SK-N-SH (cell line): ENCODE measurements at regions not wholly inside any gene's neighbourhood (a gene's known extent, or its start where the extent isn't known, plus 50 kb on each side); places are given as distances from the start of the nearest gene placed in this dataset.

Experiments used
- CTCF ChIA-PET: fragments of 300-600, 350-600 bp; formaldehyde crosslinking; extraction: SDS; loops from one replicate; lab custom pipeline; 2021; lab: Yijun Ruan, JAX
- POLR2A ChIA-PET: fragments of 350-600 bp; sonication (Branson Sonifier 250); formaldehyde crosslinking; extraction: SDS; loops from one replicate; lab custom pipeline; 2020; ENCODE audit warnings: antibody characterized with exemption, inconsistent platforms; lab: Yijun Ruan, JAX
- DNase-seq: peaks from one replicate; pipeline ENCODE4 v3.0.0; 2012
- H2AFZ ChIP-seq: fragments of 200-600 bp; sonication (generic); 2 replicates; pipeline ENCODE4 v1.8.1; 2016; ENCODE audit warnings: antibody characterized with exemption, mild to moderate bottlenecking, low read depth
- H3F3A ChIP-seq: fragments of 200-600 bp; sonication (generic); replicated peaks from 2 replicates; pipeline ENCODE3; 2016; ENCODE audit warnings: antibody characterized with exemption, mild to moderate bottlenecking; ENCODE audit not compliant: insufficient read depth
- H3K27ac ChIP-seq, 2 experiments: fragments of 200-500 bp in 1 of 2; fragments of 200-600 bp in 1 of 2; sonication (Bioruptor generic) in 1 of 2; sonication (generic), shearing (Covaris generic) in 1 of 2; 2 replicates each; pipeline versions ENCODE4 v1.5.1 to v1.6.1; 2014 to 2016; ENCODE audit warnings: low read depth in 2 of 2, inconsistent platforms in 1 of 2, low read length in 1 of 2, mild to moderate bottlenecking in 1 of 2, mixed read lengths in 1 of 2
- H3K27me3 ChIP-seq: fragments of 200-600 bp; sonication (generic), shearing (Covaris generic); 2 replicates; pipeline ENCODE4 v1.6.1; 2016; ENCODE audit warnings: mixed run types; ENCODE audit not compliant: insufficient read depth
- H3K36me3 ChIP-seq, 2 experiments: fragments of 200-500 bp in 1 of 2; fragments of 200-600 bp in 1 of 2; sonication (Bioruptor generic) in 1 of 2; sonication (generic) in 1 of 2; replicated peaks in 1 of 2; 2 replicates each; pipeline versions ENCODE3 to v1.5.1; 2014 to 2016; ENCODE audit warnings: low read length in 1 of 2, mild to moderate bottlenecking in 1 of 2; ENCODE audit not compliant: insufficient read depth in 2 of 2, control insufficient read depth in 1 of 2
- H3K4me1 ChIP-seq, 2 experiments: fragments of 200-500 bp in 1 of 2; fragments of 200-600 bp in 1 of 2; sonication (Bioruptor generic) in 1 of 2; sonication (generic), shearing (Covaris generic) in 1 of 2; 2 replicates each; pipeline versions ENCODE4 v1.5.1 to v1.6.1; 2014 to 2016; ENCODE audit warnings: low read depth in 1 of 2, low read length in 1 of 2, mixed run types in 1 of 2; ENCODE audit not compliant: insufficient read depth in 2 of 2, control insufficient read depth in 1 of 2
- H3K4me2 ChIP-seq: fragments of 200-600 bp; sonication (generic), shearing (Covaris generic); 2 replicates; pipeline ENCODE4 v1.6.1; 2017; ENCODE audit warnings: mixed run types
- H3K4me3 ChIP-seq, 2 experiments: fragments of 200-500 bp in 1 of 2; fragments of 200-600 bp in 1 of 2; sonication (Bioruptor generic) in 1 of 2; sonication (generic), shearing (Covaris generic) in 1 of 2; 2 replicates each; pipeline versions ENCODE4 v1.5.1 to v1.8.1; 2014 to 2016; ENCODE audit warnings: low read depth in 2 of 2, inconsistent platforms in 1 of 2, low read length in 1 of 2, mild to moderate bottlenecking in 1 of 2, mixed read lengths in 1 of 2, moderate library complexity in 1 of 2
- H3K79me2 ChIP-seq: fragments of 200-600 bp; sonication (generic); 2 replicates; pipeline ENCODE4 v1.8.1; 2017; ENCODE audit warnings: mild to moderate bottlenecking; ENCODE audit not compliant: insufficient read depth
- H3K9ac ChIP-seq: fragments of 200-600 bp; sonication (generic); 2 replicates; pipeline ENCODE4 v1.6.1; 2017; ENCODE audit warnings: mixed run types
- H3K9me2 ChIP-seq: fragments of 200-600 bp; sonication (generic); 2 replicates; pipeline ENCODE4 v1.6.1; 2017; ENCODE audit warnings: mixed run types
- H3K9me3 ChIP-seq: fragments of 200-600 bp; sonication (generic); 2 replicates; pipeline ENCODE4 v1.6.1; 2017; ENCODE audit warnings: mixed run types, mild to moderate bottlenecking, moderate library complexity
- H4K20me1 ChIP-seq: fragments of 200-600 bp; sonication (generic); 2 replicates; pipeline ENCODE4 v1.6.1; 2017; ENCODE audit warnings: mild to moderate bottlenecking, mixed run types; ENCODE audit not compliant: insufficient read depth
- ELF1 ChIP-seq: IDR thresholded peaks from 2 replicates; pipeline ENCODE4 v1.4.0; 2012
- EP300 ChIP-seq, 2 experiments: IDR thresholded peaks; 2 replicates each; pipeline versions ENCODE4 v1.4.0 to v1.6.1; 2012; ENCODE audit warnings: borderline replicate concordance in 1 of 2, low read depth in 1 of 2, low read length in 1 of 2
- FOSL2 ChIP-seq: IDR thresholded peaks from 2 replicates; pipeline ENCODE4 v1.4.0; 2012; ENCODE audit warnings: low read depth, mild to moderate bottlenecking, moderate library complexity, borderline replicate concordance
- FOXM1 ChIP-seq: IDR thresholded peaks from 2 replicates; pipeline ENCODE4 v1.4.0; 2012; ENCODE audit warnings: low read depth, mild to moderate bottlenecking
- GABPA ChIP-seq: IDR thresholded peaks from 2 replicates; pipeline ENCODE4 v1.4.0; 2012; ENCODE audit warnings: low read depth, mild to moderate bottlenecking
- GATA2 ChIP-seq: sonication (generic); formaldehyde crosslinking; IDR thresholded peaks from 2 replicates; pipeline ENCODE4 v1.5.0; 2020; ENCODE audit warnings: mild to moderate bottlenecking, missing genetic modification reagents
- JUND ChIP-seq: IDR thresholded peaks from 2 replicates; pipeline ENCODE4 v1.4.0; 2012
- NFIC ChIP-seq: IDR thresholded peaks from 2 replicates; pipeline ENCODE4 v1.4.0; 2012; ENCODE audit warnings: borderline replicate concordance
- POLR2AphosphoS5 ChIP-seq: IDR thresholded peaks from 2 replicates; pipeline ENCODE4 v1.6.1; 2012; ENCODE audit warnings: low read depth, low read length
- RAD21 ChIP-seq: IDR thresholded peaks from 2 replicates; pipeline ENCODE4 v1.6.1; 2012; ENCODE audit warnings: mild to moderate bottlenecking, low read length
- RCOR1 ChIP-seq: fragments of 150-350 bp; IDR thresholded peaks from 2 replicates; pipeline ENCODE4 v1.6.1; 2017; ENCODE audit warnings: antibody characterized with exemption, low read length
- RFX5 ChIP-seq: IDR thresholded peaks from 2 replicates; pipeline ENCODE4 v1.6.1; 2012; ENCODE audit warnings: mild to moderate bottlenecking, improper control_type of control experiment, low read length
- RXRA ChIP-seq: IDR thresholded peaks from 2 replicates; pipeline ENCODE4 v1.4.0; 2012; ENCODE audit warnings: low read depth, mild to moderate bottlenecking, borderline replicate concordance
- SIN3A ChIP-seq: IDR thresholded peaks from 2 replicates; pipeline ENCODE4 v1.6.1; 2012; ENCODE audit warnings: low read depth, mild to moderate bottlenecking, low read length, moderate library complexity, borderline replicate concordance
- SMC3 ChIP-seq: IDR thresholded peaks from 2 replicates; pipeline ENCODE4 v1.6.1; 2012; ENCODE audit warnings: low read depth, low read length, improper control_type of control experiment
- TCF12 ChIP-seq: IDR thresholded peaks from 2 replicates; pipeline ENCODE4 v1.4.0; 2012
- USF1 ChIP-seq: IDR thresholded peaks from 2 replicates; pipeline ENCODE4 v1.4.0; 2012; ENCODE audit warnings: low read depth, borderline replicate concordance
- USF2 ChIP-seq: fragments of 150-350 bp; IDR thresholded peaks from 2 replicates; pipeline ENCODE4 v1.6.1; 2017; ENCODE audit warnings: antibody characterized with exemption, low read length, low read depth, borderline replicate concordance
- YY1 ChIP-seq: IDR thresholded peaks from 2 replicates; pipeline ENCODE4 v1.4.0; 2012; ENCODE audit warnings: low read depth, mild to moderate bottlenecking
- ZBTB33 ChIP-seq: IDR thresholded peaks from 2 replicates; pipeline ENCODE4 v1.4.0; 2012; ENCODE audit warnings: low read depth, borderline replicate concordance
- WGBS: methylation state at CpG from one replicate; pipeline ENCODE4 v1.1.6; 2017; ENCODE audit warnings: low lambda C conversion rate; 5-methylcytosine and 5-hydroxymethylcytosine counted together
- TF ChIP-seq, protein P1 (sequence below): IDR thresholded peaks from 2 replicates; pipeline ENCODE4; 2012
- TF ChIP-seq, protein P2 (sequence below): IDR thresholded peaks from 2 replicates; pipeline ENCODE4 v1.4.0; 2012; ENCODE audit warnings: low read depth

DNA sequence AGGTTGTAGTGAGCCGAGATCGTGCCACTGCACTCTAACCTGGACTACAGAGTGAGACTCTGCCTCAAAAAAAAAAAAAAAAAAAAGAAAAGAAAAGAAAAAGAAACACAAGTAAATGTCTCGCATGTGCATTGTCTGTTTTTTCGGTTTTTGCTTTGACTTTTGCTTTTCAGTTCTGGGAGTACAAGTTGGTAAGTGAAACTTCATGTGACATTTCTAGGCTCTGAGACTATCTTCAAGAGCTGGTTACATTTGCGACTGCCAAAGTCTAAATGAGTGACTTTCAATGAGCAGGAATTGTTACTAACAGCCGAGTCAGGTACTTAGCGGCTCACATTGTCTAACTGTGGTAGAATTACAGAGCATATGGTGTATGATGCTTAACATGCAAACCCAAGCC lies 107.0 kb upstream of the CELF2 start:
- Histone ChIP-seq H3K9ac (no peak overlapping the region), H3K4me2 (no peak overlapping the region), H3K9me3 (no peaks in the 10 kb centered on the region), H3K4me3 (no peak overlapping the region), H3F3A (no peaks in the 10 kb centered on the region), H3K9me2 (no peaks in the 10 kb centered on the region), H2AFZ (no peak overlapping the region), H3K79me2 (no peaks in the 10 kb centered on the region), H3K27ac (no peak overlapping the region), H3K36me3 (no peaks in the 10 kb centered on the region), H3K4me1 (no peaks in the 10 kb centered on the region), H4K20me1 (no peaks in the 10 kb centered on the region), H3K27me3 (no peaks in the 10 kb centered on the region)
- CTCF ChIA-PET: no interaction called here
- TF ChIP-seq SIN3A (no peak), ZBTB33 (no peak), GABPA (no peak), RCOR1 (no peak), ELF1 (no peak), RXRA (no peak), YY1 (no peak)
- TF ChIP-seq, protein P1, sequence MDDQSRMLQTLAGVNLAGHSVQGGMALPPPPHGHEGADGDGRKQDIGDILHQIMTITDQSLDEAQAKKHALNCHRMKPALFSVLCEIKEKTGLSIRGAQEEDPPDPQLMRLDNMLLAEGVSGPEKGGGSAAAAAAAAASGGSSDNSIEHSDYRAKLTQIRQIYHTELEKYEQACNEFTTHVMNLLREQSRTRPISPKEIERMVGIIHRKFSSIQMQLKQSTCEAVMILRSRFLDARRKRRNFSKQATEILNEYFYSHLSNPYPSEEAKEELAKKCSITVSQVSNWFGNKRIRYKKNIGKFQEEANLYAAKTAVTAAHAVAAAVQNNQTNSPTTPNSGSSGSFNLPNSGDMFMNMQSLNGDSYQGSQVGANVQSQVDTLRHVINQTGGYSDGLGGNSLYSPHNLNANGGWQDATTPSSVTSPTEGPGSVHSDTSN: no peak
- TF ChIP-seq, protein P2, sequence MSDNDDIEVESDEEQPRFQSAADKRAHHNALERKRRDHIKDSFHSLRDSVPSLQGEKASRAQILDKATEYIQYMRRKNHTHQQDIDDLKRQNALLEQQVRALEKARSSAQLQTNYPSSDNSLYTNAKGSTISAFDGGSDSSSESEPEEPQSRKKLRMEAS: no peak
- no peak for DNase-seq
- POLR2A ChIA-PET: no interaction called here
- WGBS: 36% methylated on average over 7 of the region's 7 CpGs

DNA sequence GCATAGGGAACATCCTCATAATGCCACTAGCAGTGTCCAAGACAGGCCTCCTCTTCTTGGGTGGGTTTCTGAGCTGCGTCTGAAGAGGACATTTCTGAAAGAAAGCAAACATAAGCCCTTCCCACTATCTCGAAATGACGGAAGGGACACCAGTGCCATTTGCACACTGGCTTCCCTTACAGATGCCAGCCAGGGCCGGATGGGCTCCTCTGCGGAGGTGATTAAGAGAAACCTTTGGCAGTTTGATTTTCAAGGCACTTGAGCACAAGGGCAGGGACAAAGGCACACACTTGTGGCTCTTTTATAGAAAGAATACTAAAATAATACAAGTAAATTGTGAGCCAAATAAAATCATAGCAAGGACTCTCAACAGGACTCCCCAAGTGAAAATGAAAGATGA lies 106.6 kb upstream of the CELF2 start:
- Histone ChIP-seq H4K20me1 (no peaks in the 10 kb centered on the region), H3K9ac (no peak overlapping the region), H3K4me1 (no peaks in the 10 kb centered on the region), H3K79me2 (no peaks in the 10 kb centered on the region), H3K27ac (no peak overlapping the region), H3K4me3 (no peak overlapping the region), H3K27me3 (no peaks in the 10 kb centered on the region), H3F3A (no peaks in the 10 kb centered on the region), H2AFZ (no peak overlapping the region), H3K36me3 (no peaks in the 10 kb centered on the region), H3K9me3 (no peaks in the 10 kb centered on the region), H3K9me2 (no peaks in the 10 kb centered on the region), H3K4me2 (no peak overlapping the region)
- 47% methylated on average over 5 of the region's 5 CpGs for WGBS
- CTCF ChIA-PET: no interaction called here
- DNase-seq: no peak
- POLR2A ChIA-PET: no interaction called here
- no peak for TF ChIP-seq FOXM1
- no peak for TF ChIP-seq SMC3
- no peak for TF ChIP-seq USF1
- no peak for TF ChIP-seq YY1
- TF ChIP-seq USF2: no peak
- TF ChIP-seq RAD21: no peak
- TF ChIP-seq JUND: no peak
- no peak for TF ChIP-seq EP300 (IDR thresholded peaks at IDR 0.05; ENCODE audit: borderline replicate concordance in 1 of 2, low read depth in 1 of 2, low read length in 1 of 2)
- TF ChIP-seq TCF12: no peak
- TF ChIP-seq GABPA: no peak
- no peak for TF ChIP-seq ZBTB33
- TF ChIP-seq, protein P2: no peak
- TF ChIP-seq FOSL2: no peak
- no peak for TF ChIP-seq POLR2AphosphoS5
- no peak for TF ChIP-seq NFIC
- TF ChIP-seq RFX5: no peak
- TF ChIP-seq GATA2 (CRISPR knock-in tag): no peak
- no peak for TF ChIP-seq RCOR1
